RWPE1 (cell line): ENCODE measurements at regions not wholly inside any gene's neighbourhood (a gene's known extent, or its start where the extent isn't known, plus 50 kb on each side); places are given as distances from the start of the nearest gene placed in this dataset.

Source experiments
- CTCF ChIA-PET: fragments of 350-600 bp; sonication (Branson Sonifier 250); formaldehyde crosslinking; extraction: SDS; loops from one replicate; lab custom pipeline; 2021; lab: Yijun Ruan, JAX
- POLR2A ChIA-PET: fragments of 400-600 bp; formaldehyde crosslinking; extraction: SDS; loops from one replicate; lab custom pipeline; 2020; ENCODE audit warnings: antibody characterized with exemption; ENCODE audit not compliant: low non-redundant PET; lab: Yijun Ruan, JAX
- DNase-seq: peaks from one replicate; pipeline ENCODE4 v3.0.0; 2012; ENCODE audit warnings: low spot score
- H3K27ac ChIP-seq: fragments of 450-650 bp; 2 replicates; pipeline ENCODE4 v1.5.1; 2017
- CTCF ChIP-seq: fragments of 450-650 bp; conservative IDR thresholded peaks from 2 replicates; pipeline ENCODE4 v1.5.1; 2017; ENCODE audit warnings: low read depth, mild to moderate bottlenecking

GRCh38 chr10:78974617-78975317 is 94.0 kb upstream of the ZMIZ1 start:
- CTCF ChIA-PET: interaction anchor here (0.6 to 1.7 kb wide), 22 partner anchors 8 to 1518 kb away, joined by 3 to 7 read pairs (median 3); no protein-coding TSS in a partner anchor
- peak; percentile 73 for TF ChIP-seq CTCF
- POLR2A ChIA-PET: no interaction called here
- DNase-seq: peak; percentile 55
- peak overlapping the region; percentile 98 for H3K27ac ChIP-seq

- POLR2A ChIA-PET: no interaction called here
- H3K27ac ChIP-seq: peak overlapping the region; percentile 98
- DNase-seq: no peak
- no peak for TF ChIP-seq CTCF
- CTCF ChIA-PET: interaction anchor here (0.9 to 1.7 kb wide), 2 partner anchors 55 to 91 kb away, joined by 5 to 6 read pairs; no protein-coding TSS in a partner anchor
Measured at GRCh38 chr10:78975926-78976325, 92.8 kb upstream of the ZMIZ1 start.

- POLR2A ChIA-PET: no interaction called here
- H3K27ac ChIP-seq: peak overlapping the region; percentile 88
- no peak for TF ChIP-seq CTCF
- no peak for DNase-seq
- CTCF ChIA-PET: interaction anchor here (0.6 to 1.0 kb wide), 2 partner anchors 10 to 218 kb away, joined by 3 read pairs; no protein-coding TSS in a partner anchor
Measured at GRCh38 chr10:78976825-78977755, 91.7 kb upstream of the ZMIZ1 start.

GRCh38 chr10:78979938-78980337 is 88.8 kb upstream of the ZMIZ1 start:
- CTCF ChIA-PET: interaction anchor here (0.5 to 0.7 kb wide), 2 partner anchors 16 to 507 kb away, joined by 3 read pairs; no protein-coding TSS in a partner anchor
- no peak for TF ChIP-seq CTCF
- H3K27ac ChIP-seq: no peak overlapping the region
- no peak for DNase-seq
- POLR2A ChIA-PET: no interaction called here

GRCh38 chr10:78980354-78980753 is 88.4 kb upstream of the ZMIZ1 start:
- ChIA-PET CTCF (no interaction called here), POLR2A (no interaction called here)
- no peak for DNase-seq
- no peak overlapping the region for H3K27ac ChIP-seq
- no peak for TF ChIP-seq CTCF

- no peak overlapping the region for H3K27ac ChIP-seq
- POLR2A ChIA-PET: no interaction called here
- CTCF ChIA-PET: no interaction called here
- DNase-seq: no peak
- no peak for TF ChIP-seq CTCF
Measured at GRCh38 chr10:78980815-78981214, 88.0 kb upstream of the ZMIZ1 start.
